Hepatocyte (in vitro differentiated cells): ENCODE measurements at regions not wholly inside any gene's neighbourhood (a gene's known extent, or its start where the extent isn't known, plus 50 kb on each side); places are given as distances from the start of the nearest gene placed in this dataset.

Experiments used
- DNase-seq: peaks from one replicate; pipeline ENCODE4 v3.0.0-alpha.2; 2016; ENCODE audit warnings: low spot score
- H2AFZ ChIP-seq: fragments of 200-600 bp; sonication (generic); 2 replicates; pipeline ENCODE4 v1.6.0; 2016; ENCODE audit warnings: antibody characterized with exemption, mild to moderate bottlenecking
- H3K27ac ChIP-seq: fragments of 200-600 bp; sonication (generic); 2 replicates; pipeline ENCODE4 v1.5.1; 2016; ENCODE audit warnings: mild to moderate bottlenecking
- H3K27me3 ChIP-seq: fragments of 200-600 bp; sonication (generic); 2 replicates; pipeline ENCODE4 v1.6.1; 2016
- H3K36me3 ChIP-seq: fragments of 200-600 bp; sonication (generic); replicated peaks from 2 replicates; pipeline ENCODE4 v1.5.1; 2016; ENCODE audit warnings: low read depth; ENCODE audit not compliant: insufficient read depth
- H3K4me1 ChIP-seq: fragments of 200-600 bp; sonication (generic); 2 replicates; pipeline ENCODE4 v1.5.1; 2016; ENCODE audit warnings: mild to moderate bottlenecking, moderate library complexity; ENCODE audit not compliant: insufficient read depth
- H3K4me2 ChIP-seq: fragments of 200-600 bp; sonication (generic); 2 replicates; pipeline ENCODE4 v1.6.0; 2016
- H3K4me3 ChIP-seq: fragments of 200-600 bp; sonication (generic); 2 replicates; pipeline ENCODE4 v1.5.1; 2016; ENCODE audit warnings: mild to moderate bottlenecking
- H3K79me2 ChIP-seq: fragments of 200-600 bp; sonication (generic); 2 replicates; pipeline ENCODE4 v1.6.0; 2017; ENCODE audit warnings: mild to moderate bottlenecking
- H3K9me2 ChIP-seq: fragments of 200-600 bp; sonication (generic); replicated peaks from 2 replicates; pipeline ENCODE4 v1.6.0; 2017; ENCODE audit warnings: mild to moderate bottlenecking; ENCODE audit not compliant: insufficient read depth
- H3K9me3 ChIP-seq: fragments of 200-600 bp; sonication (generic); 2 replicates; pipeline ENCODE4 v1.5.1; 2016; ENCODE audit warnings: low read depth, mild to moderate bottlenecking
- H4K20me1 ChIP-seq: fragments of 200-600 bp; sonication (generic); 2 replicates; pipeline ENCODE4 v1.6.0; 2016; ENCODE audit warnings: mild to moderate bottlenecking; ENCODE audit not compliant: insufficient read depth, poor library complexity, severe bottlenecking
- EZH2 ChIP-seq: fragments of 200-600 bp; sonication (generic); IDR thresholded peaks from 2 replicates; pipeline ENCODE4 v1.6.1; 2016; ENCODE audit warnings: antibody characterized with exemption, mild to moderate bottlenecking, borderline replicate concordance
- EZH2phosphoT487 ChIP-seq: fragments of 200-600 bp; sonication (generic); IDR thresholded peaks from one replicate; pipeline ENCODE4 v1.6.1; 2018; ENCODE audit warnings: antibody characterized with exemption, mild to moderate bottlenecking, low read depth, moderate library complexity; ENCODE audit not compliant: unreplicated experiment, severe bottlenecking
- WGBS: methylation state at CpG from one replicate; pipeline ENCODE4 v1.1.6; 2016; ENCODE audit warnings: low lambda C conversion rate; ENCODE audit errors: missing lambda C conversion rate; 5-methylcytosine and 5-hydroxymethylcytosine counted together
- TF ChIP-seq, protein P1 (sequence below): fragments of 200-600 bp; sonication (generic); IDR thresholded peaks from 2 replicates; pipeline ENCODE4 v1.5.1; 2016; ENCODE audit warnings: antibody characterized with exemption, mild to moderate bottlenecking; ENCODE audit not compliant: poor library complexity

DNA sequence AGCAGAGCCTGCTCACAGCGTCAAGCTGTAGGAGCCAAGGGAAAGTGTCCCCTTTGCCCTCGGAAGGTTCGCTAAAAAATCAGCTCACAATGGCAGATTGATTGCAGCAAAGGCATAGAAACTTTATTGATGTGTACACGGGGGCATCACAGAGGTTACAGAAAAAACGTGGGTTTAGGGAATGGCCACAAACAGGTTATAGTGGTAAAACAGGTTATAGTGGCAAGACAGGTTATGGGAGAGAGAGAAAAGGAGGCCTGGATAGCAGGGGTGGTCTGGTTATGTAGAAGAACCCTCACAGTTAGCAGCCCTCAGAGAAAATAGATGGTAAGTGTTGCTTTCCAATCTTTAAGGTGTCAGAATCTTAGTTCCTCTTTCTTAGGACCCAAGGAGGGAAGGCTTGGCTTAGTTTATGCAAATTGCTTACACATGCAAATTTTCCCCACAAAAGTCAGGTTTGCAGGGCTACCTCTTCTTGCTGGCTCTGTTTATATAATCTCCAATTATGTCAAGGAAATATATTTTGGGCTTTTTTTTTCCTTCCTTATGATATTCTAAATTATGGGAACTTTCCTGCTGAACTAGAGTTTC, 113.7 kb downstream of the BMP15 start:
- no peak overlapping the region for H2AFZ ChIP-seq
- H3K79me2 ChIP-seq: no peaks in the 10 kb centered on the region

DNA sequence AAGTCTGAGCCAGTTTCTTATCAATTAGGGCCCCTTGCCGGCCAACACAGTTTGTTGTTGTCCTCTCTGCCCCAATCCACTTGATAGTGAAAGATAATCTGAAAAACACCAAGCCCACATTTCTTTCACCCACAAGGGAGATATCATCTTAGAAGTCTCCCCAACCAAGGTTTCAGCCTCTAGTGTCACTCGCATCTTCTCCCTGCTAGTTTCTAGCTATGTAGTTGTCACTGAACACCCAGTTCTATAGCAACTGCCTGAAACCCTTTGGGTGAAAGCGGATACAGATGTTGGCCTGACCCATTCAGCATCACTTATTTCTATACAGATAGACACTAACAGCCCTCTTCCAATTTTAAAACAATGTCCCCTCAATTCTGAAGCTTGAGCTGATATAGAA, 116.3 kb downstream of the BMP15 start:
- TF ChIP-seq EZH2 (no peak), EZH2phosphoT487 (no peak)
- TF ChIP-seq, protein P1, sequence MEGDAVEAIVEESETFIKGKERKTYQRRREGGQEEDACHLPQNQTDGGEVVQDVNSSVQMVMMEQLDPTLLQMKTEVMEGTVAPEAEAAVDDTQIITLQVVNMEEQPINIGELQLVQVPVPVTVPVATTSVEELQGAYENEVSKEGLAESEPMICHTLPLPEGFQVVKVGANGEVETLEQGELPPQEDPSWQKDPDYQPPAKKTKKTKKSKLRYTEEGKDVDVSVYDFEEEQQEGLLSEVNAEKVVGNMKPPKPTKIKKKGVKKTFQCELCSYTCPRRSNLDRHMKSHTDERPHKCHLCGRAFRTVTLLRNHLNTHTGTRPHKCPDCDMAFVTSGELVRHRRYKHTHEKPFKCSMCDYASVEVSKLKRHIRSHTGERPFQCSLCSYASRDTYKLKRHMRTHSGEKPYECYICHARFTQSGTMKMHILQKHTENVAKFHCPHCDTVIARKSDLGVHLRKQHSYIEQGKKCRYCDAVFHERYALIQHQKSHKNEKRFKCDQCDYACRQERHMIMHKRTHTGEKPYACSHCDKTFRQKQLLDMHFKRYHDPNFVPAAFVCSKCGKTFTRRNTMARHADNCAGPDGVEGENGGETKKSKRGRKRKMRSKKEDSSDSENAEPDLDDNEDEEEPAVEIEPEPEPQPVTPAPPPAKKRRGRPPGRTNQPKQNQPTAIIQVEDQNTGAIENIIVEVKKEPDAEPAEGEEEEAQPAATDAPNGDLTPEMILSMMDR: no peak
- Histone ChIP-seq H3K4me1 (no peaks in the 10 kb centered on the region), H3K79me2 (no peaks in the 10 kb centered on the region), H3K27me3 (no peaks in the 10 kb centered on the region), H3K9me2 (no peaks in the 10 kb centered on the region), H3K4me3 (no peak overlapping the region), H2AFZ (no peak overlapping the region), H3K27ac (no peak overlapping the region), H3K36me3 (no peaks in the 10 kb centered on the region), H3K4me2 (no peak overlapping the region), H4K20me1 (no peaks in the 10 kb centered on the region), H3K9me3 (peaks cover 4% of the 10 kb centered on the region)
- 66% methylated on average over 3 of the region's 3 CpGs for WGBS
- DNase-seq: no peak

More for the DNA sequence above, 113.7 kb downstream of the BMP15 start:
- no peaks in the 10 kb centered on the region for H3K4me1 ChIP-seq
- H3K4me2 ChIP-seq: no peak overlapping the region
- no peaks in the 10 kb centered on the region for H4K20me1 ChIP-seq
- H3K4me3 ChIP-seq: no peak overlapping the region
- no peaks in the 10 kb centered on the region for H3K27me3 ChIP-seq
- peaks cover 4% of the 10 kb centered on the region for H3K9me3 ChIP-seq
- H3K27ac ChIP-seq: no peak overlapping the region
- no peaks in the 10 kb centered on the region for H3K36me3 ChIP-seq
- TF ChIP-seq EZH2phosphoT487 (no peak), EZH2 (no peak)
- TF ChIP-seq, protein P1: no peak
- WGBS: 42% methylated on average over 5 of the region's 5 CpGs
- no peaks in the 10 kb centered on the region for H3K9me2 ChIP-seq
- DNase-seq: no peak

- H3K4me2 ChIP-seq: no peak overlapping the region
- H3K79me2 ChIP-seq: no peaks in the 10 kb centered on the region
- H3K36me3 ChIP-seq: no peaks in the 10 kb centered on the region
- WGBS: 58% methylated on average over 3 of the region's 3 CpGs
- H4K20me1 ChIP-seq: no peaks in the 10 kb centered on the region
- no peak for TF ChIP-seq EZH2
- TF ChIP-seq, protein P1: no peak
- TF ChIP-seq EZH2phosphoT487: no peak
- no peak overlapping the region for H3K4me3 ChIP-seq
- H3K27ac ChIP-seq: no peak overlapping the region
- no peaks in the 10 kb centered on the region for H3K27me3 ChIP-seq
- H3K9me3 ChIP-seq: no peaks in the 10 kb centered on the region
- H2AFZ ChIP-seq: no peak overlapping the region
- DNase-seq: no peak
- no peaks in the 10 kb centered on the region for H3K4me1 ChIP-seq
- H3K9me2 ChIP-seq: no peaks in the 10 kb centered on the region
These were observed 125.2 kb downstream of the BMP15 start for GRCh38 chrX:51035746-51036145.

DNA sequence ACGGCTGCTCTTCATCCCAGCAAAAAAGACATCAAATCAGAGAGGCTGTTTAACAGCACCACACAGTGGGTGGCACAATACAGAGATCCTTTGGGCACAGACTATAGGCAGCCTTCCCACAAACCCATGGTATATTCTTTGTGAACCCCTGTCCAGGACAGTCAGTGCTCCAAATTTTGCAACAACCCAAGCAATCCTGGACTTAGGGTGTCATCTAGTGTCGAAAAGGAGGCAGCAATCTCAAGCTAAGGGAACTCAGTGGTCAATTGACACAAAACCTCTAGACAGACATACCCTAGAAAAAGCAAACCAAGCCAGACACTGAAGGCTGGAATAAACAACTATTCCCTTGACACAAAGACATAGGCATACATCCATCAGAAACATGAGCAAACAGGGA, 137.4 kb downstream of the BMP15 start:
- DNase-seq: no peak
- no peak overlapping the region for H2AFZ ChIP-seq
- no peak overlapping the region for H3K4me2 ChIP-seq
- no peaks in the 10 kb centered on the region for H4K20me1 ChIP-seq
- H3K4me1 ChIP-seq: no peaks in the 10 kb centered on the region
- no peaks in the 10 kb centered on the region for H3K9me3 ChIP-seq
- no peaks in the 10 kb centered on the region for H3K27me3 ChIP-seq
- no peaks in the 10 kb centered on the region for H3K79me2 ChIP-seq
- H3K4me3 ChIP-seq: no peak overlapping the region
- no peak overlapping the region for H3K27ac ChIP-seq
- no peaks in the 10 kb centered on the region for H3K9me2 ChIP-seq
- TF ChIP-seq, protein P1: peak; percentile 3
- TF ChIP-seq EZH2phosphoT487: no peak
- no peaks in the 10 kb centered on the region for H3K36me3 ChIP-seq
- 57% methylated on average over 2 of the region's 2 CpGs for WGBS
